GM21423 (cell line): ENCODE measurements at regions not wholly inside any gene's neighbourhood (a gene's known extent, or its start where the extent isn't known, plus 50 kb on each side); places are given as distances from the start of the nearest gene placed in this dataset.
A peak's percentile ranks its signal among the peaks of the same experiment; 100 is the strongest.

Source experiments
- ATAC-seq: cut with Tn5 transposase; IDR thresholded peaks from one replicate; pipeline ENCODE4 v1.9.1; 2021; ENCODE audit warnings: mild to moderate bottlenecking, moderate library complexity; ENCODE audit not compliant: unreplicated experiment

GRCh38 chr20:7231303-7231702, 463.8 kb downstream of the BMP2 start:
- ATAC-seq = peak; percentile 96

DNA sequence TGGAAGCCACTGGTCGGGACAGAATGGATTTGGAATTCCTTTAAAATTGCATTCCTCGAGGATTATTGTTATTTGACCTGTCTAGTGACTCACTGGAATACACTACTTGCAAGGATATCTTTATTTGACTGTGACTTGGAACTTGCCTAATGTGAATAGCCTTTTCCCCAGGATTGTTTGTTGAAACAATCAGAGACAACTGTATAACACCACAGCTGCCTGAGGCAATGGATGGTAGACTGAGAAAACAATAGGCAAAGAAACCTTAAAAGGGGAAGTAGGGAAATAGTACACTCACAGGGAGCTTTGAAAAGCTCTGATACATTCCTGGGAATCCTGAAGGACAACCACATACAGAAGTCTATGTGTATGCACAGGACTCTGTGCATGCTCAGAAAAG, 465.3 kb downstream of the BMP2 start:
- ATAC-seq = no peak

GRCh38 chr20:7237251-7237650, 469.8 kb downstream of the BMP2 start:
- ATAC-seq = no peak

DNA sequence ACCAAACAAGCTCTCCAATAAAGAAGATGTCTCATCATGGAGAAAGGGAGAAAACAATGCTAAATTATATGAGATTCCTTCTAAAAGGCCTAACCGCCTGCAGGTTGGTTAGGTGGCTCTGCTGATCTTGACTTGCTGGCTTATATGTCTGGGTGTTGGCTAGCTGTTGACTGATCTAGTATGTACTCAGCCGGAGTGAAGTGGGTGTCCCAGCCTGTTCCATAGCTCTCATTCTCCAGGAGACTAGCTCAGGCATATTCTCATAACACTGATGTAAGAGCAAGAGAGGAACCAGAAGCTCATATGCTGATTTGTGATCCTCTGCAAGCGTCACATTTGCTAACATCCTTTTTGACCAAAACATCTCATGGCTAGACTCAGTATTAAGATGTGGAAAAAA, 473.0 kb downstream of the BMP2 start:
- ATAC-seq = no peak

GRCh38 chr20:7248281-7249201, 481.1 kb downstream of the BMP2 start:
- ATAC-seq = no peak

GRCh38 chr20:7250337-7250736, 482.9 kb downstream of the BMP2 start:
- ATAC-seq = no peak

DNA sequence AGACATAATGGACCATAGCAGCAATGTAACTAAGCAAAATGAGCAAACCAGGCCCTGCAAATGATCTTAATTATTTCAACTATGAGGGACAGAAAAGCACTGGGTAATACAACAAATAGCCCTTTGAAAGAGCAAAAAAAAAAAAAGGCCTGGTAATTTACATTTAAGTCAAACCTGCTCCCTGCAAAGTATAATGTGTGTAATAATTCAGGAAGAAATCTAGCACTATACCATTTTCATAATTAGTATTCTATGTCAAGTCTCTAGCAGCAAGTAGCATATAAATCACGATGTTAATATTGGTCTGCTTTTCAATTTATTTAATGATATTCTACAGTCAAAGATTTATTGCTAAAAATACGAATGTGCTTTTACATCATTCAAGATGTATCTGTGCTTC, 489.6 kb downstream of the BMP2 start:
- ATAC-seq = no peak

DNA sequence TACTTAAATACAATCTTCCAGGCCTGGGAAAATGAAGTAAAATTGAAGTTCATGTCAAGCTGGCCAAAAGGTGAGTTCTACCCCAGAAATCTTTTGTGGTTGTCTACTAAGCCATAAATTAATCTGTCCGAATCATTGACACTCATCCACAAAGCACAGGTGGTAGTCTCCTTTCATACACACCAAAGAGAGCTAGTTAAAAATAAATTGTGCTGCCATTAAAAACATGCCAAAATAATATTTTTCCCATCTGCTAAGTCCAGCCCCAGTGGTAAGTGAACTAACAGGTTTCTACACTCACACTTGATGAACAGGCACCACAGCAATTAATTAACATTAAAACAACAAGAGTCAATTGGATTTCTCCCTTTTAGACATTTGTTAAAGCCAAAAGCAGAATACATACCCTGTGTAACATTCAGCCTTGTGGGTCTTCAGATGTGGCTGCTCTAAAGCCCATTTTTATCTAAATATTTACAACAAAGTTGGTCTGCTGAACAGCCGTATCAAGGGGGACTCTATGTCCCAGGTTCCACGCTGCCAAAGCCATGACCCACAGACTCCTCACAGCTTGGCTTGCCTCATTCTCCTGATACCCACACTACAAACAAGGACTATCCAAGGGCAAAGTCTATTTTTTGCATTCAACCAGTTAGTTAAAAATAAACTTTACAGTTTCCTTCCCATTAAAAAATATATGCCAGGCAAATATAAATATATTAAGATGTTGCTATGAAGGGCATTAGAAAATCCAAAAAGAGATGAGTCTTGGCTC, 490.4 kb downstream of the BMP2 start:
- no peak for ATAC-seq

DNA sequence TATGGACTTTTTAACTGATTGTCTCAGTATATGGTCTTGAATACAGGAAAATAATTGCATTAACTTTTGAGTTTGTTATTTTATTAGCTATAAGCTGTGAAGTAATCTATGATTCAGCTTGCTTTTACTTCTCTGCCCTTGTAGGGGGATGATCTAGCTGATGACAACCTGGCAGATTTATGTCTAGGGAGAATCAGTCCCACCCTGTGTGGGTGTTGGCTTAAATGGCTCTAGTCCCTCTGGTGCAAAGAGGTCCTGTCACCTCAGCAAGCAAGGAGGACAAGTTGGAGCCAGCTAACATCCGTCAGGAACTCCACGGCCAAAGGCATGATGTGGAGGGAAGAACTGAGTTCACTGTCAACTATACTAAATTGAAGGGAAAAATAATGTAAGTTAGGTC, 495.3 kb downstream of the BMP2 start:
- no peak for ATAC-seq

DNA sequence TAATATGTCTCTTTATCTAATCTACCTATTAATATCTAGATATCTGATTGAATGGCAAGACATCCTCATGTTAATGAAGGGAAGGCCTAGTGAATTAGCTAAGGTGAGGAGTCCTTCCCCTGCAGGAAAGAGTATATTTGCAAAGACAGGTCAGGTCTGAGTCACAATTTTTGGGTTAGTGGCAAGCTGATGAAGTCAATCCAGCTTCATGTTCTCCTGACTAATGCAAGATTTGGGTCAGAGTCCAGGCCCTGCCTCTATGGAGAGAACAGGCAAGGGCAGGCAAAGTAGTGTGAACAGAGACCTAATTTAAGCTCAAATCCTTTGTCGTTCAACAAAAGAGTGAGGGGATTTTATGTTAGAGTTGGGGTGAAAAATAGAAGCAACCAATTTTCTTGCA, 496.7 kb downstream of the BMP2 start:
- no peak for ATAC-seq

DNA sequence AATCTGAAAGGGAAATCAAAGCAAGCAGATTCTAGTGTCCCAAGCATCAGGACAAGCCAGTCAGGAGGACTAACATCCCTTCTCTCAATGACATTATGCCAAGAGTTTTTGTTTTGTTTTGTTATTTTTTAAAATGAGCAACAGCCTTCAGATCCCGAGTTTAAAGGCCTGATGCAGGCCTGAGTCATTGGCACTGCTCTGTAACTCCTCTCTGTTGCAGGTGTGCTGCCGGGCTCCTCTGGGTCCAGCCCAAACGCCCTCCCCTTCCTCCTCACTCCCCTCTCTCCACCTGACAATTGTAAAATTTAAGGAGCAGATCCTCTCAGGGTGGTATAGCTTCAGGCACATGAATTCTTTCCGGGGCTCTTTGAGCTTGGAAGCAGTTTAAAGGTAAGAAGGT, 502.0 kb downstream of the BMP2 start:
- no peak for ATAC-seq

DNA sequence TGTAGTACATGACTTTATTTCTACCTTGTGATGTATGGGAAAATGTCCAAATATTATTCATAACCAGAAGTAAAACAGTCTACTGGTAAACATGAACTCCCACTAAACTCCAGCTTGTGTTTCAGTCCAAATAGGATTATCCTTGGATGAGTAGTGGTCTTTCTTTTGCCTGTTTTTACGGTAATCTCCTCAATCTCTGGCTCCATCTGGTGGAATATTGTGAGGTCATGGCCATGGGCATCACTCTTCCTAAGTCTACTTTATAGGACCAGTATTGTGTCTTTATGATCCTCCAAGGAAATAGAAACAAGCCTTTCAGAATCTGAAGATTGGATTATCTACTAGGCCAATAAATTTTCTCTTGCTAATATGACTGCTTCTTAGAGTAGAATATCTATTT, 505.0 kb downstream of the BMP2 start:
- no peak for ATAC-seq

- ATAC-seq = no peak
Observed at GRCh38 chr20:7274870-7275269, 507.4 kb downstream of the BMP2 start.

DNA sequence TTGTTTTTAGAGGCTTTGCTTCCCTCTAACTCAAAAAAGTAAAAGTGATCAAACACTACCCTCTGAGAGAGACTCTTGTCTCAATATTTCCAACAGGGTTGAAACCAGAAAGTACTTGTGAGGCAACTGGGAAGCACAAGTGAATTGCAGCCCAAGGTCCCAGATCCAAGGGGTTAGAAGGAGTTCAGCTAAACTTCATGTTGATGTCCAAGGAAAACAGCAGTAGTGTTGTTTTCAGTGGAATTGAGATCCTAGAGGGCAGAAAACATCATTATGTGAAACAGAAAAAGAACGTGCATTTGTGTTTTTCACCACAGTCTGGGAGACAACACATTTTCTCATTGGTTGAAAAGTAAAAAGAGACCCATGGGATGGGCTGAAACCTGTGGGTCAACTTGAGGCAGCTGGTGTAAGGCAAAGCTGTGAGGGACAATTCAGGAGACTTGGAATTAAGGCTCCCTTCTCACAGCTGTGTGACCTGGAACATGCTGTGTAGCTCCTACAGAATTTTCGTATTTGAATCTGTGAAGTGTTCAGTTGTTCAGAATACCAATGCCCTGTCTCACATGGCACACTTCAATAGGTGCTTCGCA, 508.3 kb downstream of the BMP2 start:
- no peak for ATAC-seq

- ATAC-seq = peak; percentile 79
Observed at GRCh38 chr20:7285918-7286556, 518.6 kb downstream of the BMP2 start.

GRCh38 chr20:7291323-7291943, 523.9 kb downstream of the BMP2 start:
- ATAC-seq = no peak

DNA sequence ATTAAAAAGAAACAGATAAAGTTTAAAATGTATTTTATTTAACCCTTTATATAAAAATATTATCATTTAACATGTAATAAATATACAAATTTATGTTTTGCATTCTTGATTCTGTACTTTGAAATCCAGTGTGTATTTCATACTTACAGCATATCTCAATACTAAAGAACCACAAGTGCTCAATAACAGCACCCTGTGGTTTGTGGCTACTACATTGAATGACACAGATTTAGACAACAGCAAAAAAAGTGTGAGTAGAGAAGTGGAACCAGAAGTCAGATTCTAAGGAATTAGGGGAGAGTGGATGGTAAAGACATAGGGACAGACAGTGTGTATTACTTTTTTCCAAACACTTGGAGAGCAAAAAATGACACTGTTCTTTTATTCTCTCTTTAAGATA, 524.5 kb downstream of the BMP2 start:
- ATAC-seq = no peak

DNA sequence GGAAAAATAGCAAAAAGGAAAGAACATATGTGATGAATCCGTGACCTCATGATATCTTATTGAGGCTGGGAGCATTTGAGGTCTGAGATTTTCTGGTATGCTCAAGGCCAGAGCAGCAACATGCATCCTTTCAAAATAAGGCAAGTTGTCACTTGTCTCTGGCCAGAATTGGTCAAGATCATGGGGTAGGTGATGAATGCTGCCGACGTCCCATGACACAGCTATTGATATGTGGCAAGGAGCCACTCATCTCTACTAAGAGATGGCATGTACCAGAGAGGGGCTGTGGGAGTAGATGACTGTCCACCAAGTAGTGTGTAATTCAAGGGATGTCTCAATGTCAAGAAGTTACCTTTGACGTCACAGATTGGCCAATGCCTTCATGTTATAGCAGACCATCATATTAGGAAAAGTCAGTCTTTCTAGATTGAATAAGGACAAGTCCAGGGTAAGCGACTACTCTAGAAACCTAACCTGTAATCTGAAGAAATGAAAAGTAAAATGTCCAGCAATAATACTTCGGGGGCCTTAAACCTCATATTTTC, 527.4 kb downstream of the BMP2 start:
- no peak for ATAC-seq

GRCh38 chr20:7301807-7302206, 534.3 kb downstream of the BMP2 start:
- ATAC-seq = no peak

DNA sequence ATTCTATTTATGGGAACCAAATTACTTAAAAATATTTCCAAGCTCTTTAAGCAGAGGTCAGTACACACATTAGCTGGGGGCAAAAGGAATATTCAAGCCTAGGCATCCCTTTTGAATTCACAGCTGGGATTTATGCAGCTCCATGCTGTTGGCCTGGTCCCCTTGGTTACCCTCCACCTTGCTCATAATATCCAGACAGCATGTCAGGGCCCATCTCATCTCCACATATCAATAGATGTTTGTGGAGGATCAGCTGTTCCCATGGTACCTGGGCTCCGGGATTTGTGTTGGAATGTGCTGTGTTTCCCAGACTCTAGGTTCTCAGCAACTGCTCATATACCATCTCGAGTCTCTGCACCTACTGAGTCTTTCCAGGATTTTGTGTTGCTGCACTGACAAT, 534.8 kb downstream of the BMP2 start:
- ATAC-seq = no peak

GRCh38 chr20:7305976-7306375, 538.5 kb downstream of the BMP2 start:
- ATAC-seq = no peak
